Osteocyte (in vitro differentiated cells): ENCODE measurements at regions not wholly inside any gene's neighbourhood (a gene's known extent, or its start where the extent isn't known, plus 50 kb on each side); places are given as distances from the start of the nearest gene placed in this dataset.

Experiments used
- DNase-seq: peaks from one replicate; pipeline ENCODE4 v3.0.0; 2021; ENCODE audit warnings: mixed read lengths; ENCODE audit not compliant: unreplicated experiment; ENCODE audit errors: extremely low spot score
- H3K27ac Mint-ChIP-seq: one replicate; pipeline ENCODE4 v1.8.0; 2021; ENCODE audit warnings: mild to moderate bottlenecking, mixed read lengths; ENCODE audit not compliant: unreplicated experiment
- H3K27me3 Mint-ChIP-seq: one replicate; pipeline ENCODE4 v1.8.0; 2021; ENCODE audit warnings: mixed read lengths; ENCODE audit not compliant: unreplicated experiment
- H3K36me3 Mint-ChIP-seq: one replicate; pipeline ENCODE4 v1.8.0; 2021; ENCODE audit warnings: mixed read lengths; ENCODE audit not compliant: unreplicated experiment
- H3K4me1 Mint-ChIP-seq: one replicate; pipeline ENCODE4 v1.8.0; 2021; ENCODE audit warnings: mixed read lengths; ENCODE audit not compliant: unreplicated experiment
- H3K4me3 Mint-ChIP-seq: one replicate; pipeline ENCODE4 v1.8.0; 2021; ENCODE audit warnings: mild to moderate bottlenecking, moderate library complexity, mixed read lengths; ENCODE audit not compliant: unreplicated experiment
- H3K9me3 Mint-ChIP-seq: one replicate; pipeline ENCODE4 v1.8.0; 2021; ENCODE audit warnings: mixed read lengths; ENCODE audit not compliant: unreplicated experiment
- TF ChIP-seq, protein P1 (sequence below): fragments of 200-600 bp; sonication (generic); IDR thresholded peaks from 2 replicates; pipeline ENCODE4 v1.5.0; 2021; ENCODE audit warnings: antibody characterized with exemption, mild to moderate bottlenecking, moderate library complexity

DNA sequence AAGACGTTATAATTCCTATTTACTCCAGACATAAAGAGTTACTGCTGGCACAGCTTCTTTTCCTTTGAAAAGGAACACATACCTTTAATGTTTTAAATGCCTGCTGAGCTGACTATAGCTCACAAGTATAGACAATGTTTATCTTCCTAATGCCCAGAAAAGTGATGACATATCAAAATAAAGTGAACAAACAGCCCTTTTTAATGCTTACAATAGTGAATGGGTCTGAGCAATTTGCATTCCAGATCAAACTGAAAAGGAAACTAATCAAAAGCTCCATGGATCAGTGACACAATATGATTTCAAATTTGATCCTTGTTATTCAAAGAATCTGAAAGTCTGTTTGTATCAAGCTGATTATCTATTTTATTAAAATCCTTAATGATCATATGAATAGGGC is 233.6 kb upstream of the SEMA3E start:
- H3K9me3 Mint-ChIP-seq: no peaks in the 10 kb centered on the region
- no peaks in the 10 kb centered on the region for H3K27me3 Mint-ChIP-seq
- DNase-seq: no peak
- H3K4me1 Mint-ChIP-seq: peaks cover 7% of the 10 kb centered on the region
- H3K36me3 Mint-ChIP-seq: no peaks in the 10 kb centered on the region
- TF ChIP-seq, protein P1, sequence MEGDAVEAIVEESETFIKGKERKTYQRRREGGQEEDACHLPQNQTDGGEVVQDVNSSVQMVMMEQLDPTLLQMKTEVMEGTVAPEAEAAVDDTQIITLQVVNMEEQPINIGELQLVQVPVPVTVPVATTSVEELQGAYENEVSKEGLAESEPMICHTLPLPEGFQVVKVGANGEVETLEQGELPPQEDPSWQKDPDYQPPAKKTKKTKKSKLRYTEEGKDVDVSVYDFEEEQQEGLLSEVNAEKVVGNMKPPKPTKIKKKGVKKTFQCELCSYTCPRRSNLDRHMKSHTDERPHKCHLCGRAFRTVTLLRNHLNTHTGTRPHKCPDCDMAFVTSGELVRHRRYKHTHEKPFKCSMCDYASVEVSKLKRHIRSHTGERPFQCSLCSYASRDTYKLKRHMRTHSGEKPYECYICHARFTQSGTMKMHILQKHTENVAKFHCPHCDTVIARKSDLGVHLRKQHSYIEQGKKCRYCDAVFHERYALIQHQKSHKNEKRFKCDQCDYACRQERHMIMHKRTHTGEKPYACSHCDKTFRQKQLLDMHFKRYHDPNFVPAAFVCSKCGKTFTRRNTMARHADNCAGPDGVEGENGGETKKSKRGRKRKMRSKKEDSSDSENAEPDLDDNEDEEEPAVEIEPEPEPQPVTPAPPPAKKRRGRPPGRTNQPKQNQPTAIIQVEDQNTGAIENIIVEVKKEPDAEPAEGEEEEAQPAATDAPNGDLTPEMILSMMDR: no peak
- H3K27ac Mint-ChIP-seq: no peak overlapping the region
- no peak overlapping the region for H3K4me3 Mint-ChIP-seq

DNA sequence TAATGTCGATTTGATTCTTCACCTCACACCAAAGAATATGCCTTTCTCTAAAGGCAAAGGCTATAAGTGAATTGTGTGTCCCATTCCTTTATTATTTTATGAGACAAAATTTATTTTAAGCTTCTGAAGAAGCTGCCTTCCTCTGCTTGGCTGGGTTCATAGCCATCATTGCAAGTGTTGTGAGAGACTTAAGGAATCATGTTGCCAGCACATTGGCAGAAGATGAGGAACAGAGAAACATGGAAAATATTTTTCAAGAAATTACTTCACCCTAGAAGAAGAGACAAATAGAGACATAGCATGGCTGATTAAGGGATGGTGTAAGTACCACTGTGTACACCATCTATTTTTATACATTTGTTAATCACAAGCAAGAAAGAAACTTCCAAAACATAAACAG is 230.1 kb upstream of the SEMA3E start:
- no peaks in the 10 kb centered on the region for H3K27me3 Mint-ChIP-seq
- H3K9me3 Mint-ChIP-seq: no peaks in the 10 kb centered on the region
- DNase-seq: no peak
- H3K27ac Mint-ChIP-seq: no peak overlapping the region
- H3K4me3 Mint-ChIP-seq: no peak overlapping the region
- TF ChIP-seq, protein P1: no peak
- H3K36me3 Mint-ChIP-seq: no peaks in the 10 kb centered on the region
- peaks cover 12% of the 10 kb centered on the region for H3K4me1 Mint-ChIP-seq

DNA sequence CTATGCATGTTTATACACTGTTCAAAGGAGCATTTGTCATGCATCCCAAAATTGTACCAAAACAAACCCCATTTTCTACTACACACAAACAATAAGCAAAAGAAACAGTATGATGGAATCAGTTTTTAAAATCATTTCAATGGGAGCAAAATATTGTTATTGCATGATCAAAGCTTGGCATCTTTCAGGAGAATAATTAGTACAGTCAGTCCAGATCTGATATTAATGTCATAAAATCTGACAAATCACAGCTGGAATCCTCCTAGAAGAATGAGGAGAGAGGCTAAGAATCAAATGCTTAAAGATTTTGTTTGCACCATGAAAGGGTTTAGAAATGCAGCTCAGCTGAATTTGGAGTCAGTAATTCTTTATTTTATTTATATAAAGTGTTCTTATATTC is 229.7 kb upstream of the SEMA3E start:
- H3K4me1 Mint-ChIP-seq: peaks cover 12% of the 10 kb centered on the region
- no peaks in the 10 kb centered on the region for H3K36me3 Mint-ChIP-seq
- H3K27me3 Mint-ChIP-seq: no peaks in the 10 kb centered on the region
- DNase-seq: no peak
- TF ChIP-seq, protein P1: no peak
- no peaks in the 10 kb centered on the region for H3K9me3 Mint-ChIP-seq
- no peak overlapping the region for H3K4me3 Mint-ChIP-seq
- H3K27ac Mint-ChIP-seq: no peak overlapping the region

DNA sequence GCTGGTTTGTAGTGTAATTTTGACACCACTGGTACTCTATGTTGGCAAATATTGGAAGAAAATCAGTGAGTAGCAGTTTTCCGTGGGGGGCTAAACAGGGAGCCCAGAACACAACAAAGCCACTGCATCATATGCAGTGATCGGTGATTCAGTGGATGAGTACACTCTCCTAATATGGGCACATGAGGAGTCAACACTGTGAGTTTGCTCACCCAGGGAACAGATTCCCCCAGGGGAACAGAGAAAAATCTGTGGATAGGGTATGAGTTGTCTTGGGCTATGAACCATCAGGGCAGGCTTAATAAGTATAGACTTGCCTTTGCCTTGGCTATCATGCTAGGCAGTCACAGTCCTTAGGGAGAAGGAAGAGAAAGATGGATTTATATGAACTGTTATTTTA is 227.7 kb upstream of the SEMA3E start:
- Mint-ChIP-seq H3K27ac (no peak overlapping the region), H3K36me3 (no peaks in the 10 kb centered on the region), H3K4me3 (no peak overlapping the region), H3K27me3 (no peaks in the 10 kb centered on the region), H3K9me3 (no peaks in the 10 kb centered on the region), H3K4me1 (peaks cover 5% of the 10 kb centered on the region)
- no peak for DNase-seq
- TF ChIP-seq, protein P1: no peak

DNA sequence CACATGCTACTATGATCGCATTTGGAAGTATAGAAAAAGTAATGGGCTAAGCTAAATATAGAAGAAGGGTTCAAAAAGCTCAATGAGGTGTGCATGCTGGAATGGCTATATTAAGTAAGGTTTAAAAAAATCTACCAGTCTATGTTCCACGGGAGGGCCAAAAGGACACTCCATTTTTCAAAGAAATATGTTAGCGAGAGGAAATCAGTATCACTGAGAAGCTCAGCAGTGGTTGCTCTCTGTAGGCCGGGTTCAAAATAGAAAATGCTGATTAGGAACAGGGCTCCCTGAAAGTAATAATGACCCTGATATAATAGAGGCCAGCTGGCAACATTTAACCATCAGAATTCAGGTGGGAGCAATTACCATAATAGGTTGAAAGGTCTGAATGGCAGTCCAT is 224.5 kb upstream of the SEMA3E start:
- Mint-ChIP-seq H3K9me3 (no peaks in the 10 kb centered on the region), H3K4me1 (peaks cover 5% of the 10 kb centered on the region), H3K4me3 (no peak overlapping the region), H3K27me3 (no peaks in the 10 kb centered on the region), H3K36me3 (no peaks in the 10 kb centered on the region), H3K27ac (no peak overlapping the region)
- TF ChIP-seq, protein P1: no peak
- DNase-seq: no peak
